Activated gamma-delta T cell treated with anti-CD3 and anti-CD28 coated beads, Interleukin-2, amount 50 U/mL, for 16 hours (primary cell): ENCODE measurements at regions not wholly inside any gene's neighbourhood (a gene's known extent, or its start where the extent isn't known, plus 50 kb on each side); places are given as distances from the start of the nearest gene placed in this dataset.

ENCODE experiments used
- DNase-seq: peaks from one replicate; pipeline ENCODE4 v3.0.0-alpha.2; 2020; ENCODE audit warnings: low read depth

GRCh38 chr20:52261792-52262191 is 70.2 kb upstream of the ZFP64 start:
- DNase-seq: no peak

- no peak for DNase-seq
Measured at GRCh38 chr20:52259295-52259694, 67.7 kb upstream of the ZFP64 start.

GRCh38 chr20:52256454-52256853 is 64.9 kb upstream of the ZFP64 start:
- DNase-seq: no peak

GRCh38 chr20:52252664-52253063 is 61.1 kb upstream of the ZFP64 start:
- DNase-seq: no peak

- no peak for DNase-seq
Measured at GRCh38 chr20:52251827-52252226, 60.2 kb upstream of the ZFP64 start.

- no peak for DNase-seq
Measured at GRCh38 chr20:52251136-52251700, 59.6 kb upstream of the ZFP64 start.

GRCh38 chr20:52247548-52247947 is 56.0 kb upstream of the ZFP64 start:
- no peak for DNase-seq

GRCh38 chr20:52246366-52246765 is 54.8 kb upstream of the ZFP64 start:
- no peak for DNase-seq

- DNase-seq: no peak
Measured at GRCh38 chr20:52244702-52245101, 53.1 kb upstream of the ZFP64 start.

- DNase-seq: no peak
Measured at GRCh38 chr20:52242237-52243230, 51.0 kb upstream of the ZFP64 start.
